Lung (tissue), 11 donors: ENCODE measurements at regions not wholly inside any gene's neighbourhood (a gene's known extent, or its start where the extent isn't known, plus 50 kb on each side); places are given as distances from the start of the nearest gene placed in this dataset.
"Not testable (repeated sequence)": the region's sequence is repeated elsewhere in the genome, so short reads cannot be mapped to it uniquely, and the experiment has no call there.

Experiments used
- ATAC-seq: fragments of 200-7000 bp; cut with Tn5 transposase; one replicate; pipeline ENCODE4 v1.9.1; 2020; ENCODE audit warnings: moderate number of reproducible peaks; ENCODE audit not compliant: insufficient read depth, low FRiP score
- DNase-seq, 3 donors: peaks; one replicate each; pipeline ENCODE4 v3.0.0-alpha.2; 2013 to 2017
- H3K27ac ChIP-seq, 2 donors: one replicate each; pipeline ENCODE4 v1.5.1; 2013; ENCODE audit warnings: mild to moderate bottlenecking in 2 of 2, moderate library complexity in 2 of 2, control low read depth in 1 of 2, inconsistent platforms in 1 of 2, low read depth in 1 of 2, low read length in 1 of 2
- H3K27me3 ChIP-seq, 3 donors: one replicate each; pipeline ENCODE4 v1.5.1; 2013; ENCODE audit warnings: low read length in 2 of 3; ENCODE audit not compliant: control insufficient read depth in 3 of 3, insufficient read depth in 3 of 3
- H3K36me3 ChIP-seq, 4 donors: one replicate each; pipeline ENCODE4 v1.5.1; 2013; ENCODE audit warnings: low read length in 4 of 4, mild to moderate bottlenecking in 1 of 4, moderate library complexity in 1 of 4; ENCODE audit not compliant: control insufficient read depth in 4 of 4, insufficient read depth in 4 of 4
- H3K4me1 ChIP-seq, 5 donors: one replicate each; pipeline ENCODE4 v1.5.1; 2013; ENCODE audit warnings: low read length in 5 of 5, mild to moderate bottlenecking in 2 of 5, moderate library complexity in 1 of 5; ENCODE audit not compliant: control insufficient read depth in 5 of 5, insufficient read depth in 5 of 5
- H3K4me3 ChIP-seq: one replicate; pipeline ENCODE4 v1.5.1; 2013; ENCODE audit warnings: mild to moderate bottlenecking, control low read depth, moderate library complexity
- H3K9ac ChIP-seq, 2 donors: one replicate each; pipeline ENCODE4 v1.5.1; 2013; ENCODE audit warnings: low read length in 2 of 2, control low read depth in 1 of 2; ENCODE audit not compliant: insufficient read depth in 1 of 2
- H3K9me3 ChIP-seq, 4 donors: one replicate each; pipeline ENCODE4 v1.5.1; 2013; ENCODE audit warnings: low read length in 3 of 4, mild to moderate bottlenecking in 1 of 4, moderate library complexity in 1 of 4; ENCODE audit not compliant: control insufficient read depth in 4 of 4, insufficient read depth in 3 of 4
- WGBS, 2 donors: extraction: QIAGEN DNeasy Blood & Tissue Kit; methylation state at CpG; one replicate each; pipeline ENCODE4 v1.1.7; 2013; 5-methylcytosine and 5-hydroxymethylcytosine counted together
- TF ChIP-seq, protein P1 (sequence below): IDR thresholded peaks from 2 replicates; pipeline ENCODE4 v1.5.1; 2012; ENCODE audit warnings: mild to moderate bottlenecking; ENCODE audit errors: control extremely low read depth, extremely low read depth
- donor health status: control.
- donor health status: control.
- donor health status: Bipolar disorder and iron deficiency.
- donor health status: healthy.
- donor health status: DM: yes; HTN: yes; CAD: no.

DNA sequence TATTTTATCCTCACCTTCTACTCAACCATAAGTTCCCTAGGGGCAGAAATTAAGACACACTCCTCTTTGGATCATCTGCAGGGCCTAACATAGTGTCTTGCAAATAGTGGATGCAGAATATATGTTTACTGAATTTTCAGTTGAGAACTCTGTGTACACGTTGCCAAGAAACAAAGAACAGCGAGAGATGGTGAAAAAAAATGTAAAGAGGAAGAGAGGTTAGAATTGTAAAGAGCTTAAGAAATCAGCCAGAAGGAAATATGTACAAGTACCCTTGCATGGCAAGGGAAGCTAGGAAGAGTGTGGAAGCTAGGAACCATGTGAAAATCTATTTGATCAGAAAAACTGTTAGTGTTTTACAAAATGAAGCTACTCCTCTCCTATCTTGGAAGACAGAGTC is 431.0 kb downstream of the SMARCA1 start:
- peaks cover 0 to 5% (median 0%) of the 10 kb centered on the region in 5 donors for H3K4me1 ChIP-seq
- TF ChIP-seq, protein P1, sequence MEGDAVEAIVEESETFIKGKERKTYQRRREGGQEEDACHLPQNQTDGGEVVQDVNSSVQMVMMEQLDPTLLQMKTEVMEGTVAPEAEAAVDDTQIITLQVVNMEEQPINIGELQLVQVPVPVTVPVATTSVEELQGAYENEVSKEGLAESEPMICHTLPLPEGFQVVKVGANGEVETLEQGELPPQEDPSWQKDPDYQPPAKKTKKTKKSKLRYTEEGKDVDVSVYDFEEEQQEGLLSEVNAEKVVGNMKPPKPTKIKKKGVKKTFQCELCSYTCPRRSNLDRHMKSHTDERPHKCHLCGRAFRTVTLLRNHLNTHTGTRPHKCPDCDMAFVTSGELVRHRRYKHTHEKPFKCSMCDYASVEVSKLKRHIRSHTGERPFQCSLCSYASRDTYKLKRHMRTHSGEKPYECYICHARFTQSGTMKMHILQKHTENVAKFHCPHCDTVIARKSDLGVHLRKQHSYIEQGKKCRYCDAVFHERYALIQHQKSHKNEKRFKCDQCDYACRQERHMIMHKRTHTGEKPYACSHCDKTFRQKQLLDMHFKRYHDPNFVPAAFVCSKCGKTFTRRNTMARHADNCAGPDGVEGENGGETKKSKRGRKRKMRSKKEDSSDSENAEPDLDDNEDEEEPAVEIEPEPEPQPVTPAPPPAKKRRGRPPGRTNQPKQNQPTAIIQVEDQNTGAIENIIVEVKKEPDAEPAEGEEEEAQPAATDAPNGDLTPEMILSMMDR, result no peak
- H3K9ac ChIP-seq, result no peak overlapping the region
- no peak overlapping the region for H3K4me3 ChIP-seq
- no peaks in the 10 kb centered on the region for H3K27me3 ChIP-seq
- no peaks in the 10 kb centered on the region for H3K36me3 ChIP-seq
- no peak overlapping the region for H3K27ac ChIP-seq
- ATAC-seq (no peak), DNase-seq (peak in 2 of 3 donors; percentile 13 to 27)
- no peaks in the 10 kb centered on the region for H3K9me3 ChIP-seq
- WGBS, 2 donors, result 32 to 33% methylated on average over 2 of the region's 2 CpGs

DNA sequence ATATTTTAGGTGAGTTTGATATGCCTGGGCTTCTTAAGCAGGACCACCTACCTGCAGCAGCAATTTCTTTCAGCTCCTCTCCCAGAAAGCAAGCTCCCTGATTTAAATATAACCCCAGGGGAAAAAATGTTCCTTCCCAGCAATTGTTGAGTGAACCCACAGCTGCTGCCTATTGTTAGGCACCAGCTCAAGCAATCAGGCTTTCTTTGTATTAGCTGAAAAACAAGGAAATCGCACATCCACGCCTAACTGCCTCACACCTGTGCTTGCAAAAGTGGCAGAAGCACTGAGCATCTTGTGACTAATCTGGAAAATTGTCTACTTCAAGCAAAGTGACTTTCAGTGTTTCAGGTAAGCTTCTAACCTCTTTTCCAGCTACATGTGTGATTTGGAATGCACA is 432.2 kb downstream of the SMARCA1 start:
- Histone ChIP-seq H3K27ac (no peak overlapping the region), H3K36me3 (no peaks in the 10 kb centered on the region), H3K9ac (no peak overlapping the region), H3K9me3 (peaks cover 0 to 2% (median 0%) of the 10 kb centered on the region in 4 donors), H3K4me3 (no peak overlapping the region), H3K4me1 (peaks cover 0 to 5% (median 0%) of the 10 kb centered on the region in 5 donors), H3K27me3 (peaks cover 0 to 3% (median 0%) of the 10 kb centered on the region in 3 donors)
- 42 to 68% methylated on average over 2 of the region's 2 CpGs for WGBS, 2 donors
- TF ChIP-seq, protein P1, result no peak
- DNase-seq, result no peak
- no peak for ATAC-seq

DNA sequence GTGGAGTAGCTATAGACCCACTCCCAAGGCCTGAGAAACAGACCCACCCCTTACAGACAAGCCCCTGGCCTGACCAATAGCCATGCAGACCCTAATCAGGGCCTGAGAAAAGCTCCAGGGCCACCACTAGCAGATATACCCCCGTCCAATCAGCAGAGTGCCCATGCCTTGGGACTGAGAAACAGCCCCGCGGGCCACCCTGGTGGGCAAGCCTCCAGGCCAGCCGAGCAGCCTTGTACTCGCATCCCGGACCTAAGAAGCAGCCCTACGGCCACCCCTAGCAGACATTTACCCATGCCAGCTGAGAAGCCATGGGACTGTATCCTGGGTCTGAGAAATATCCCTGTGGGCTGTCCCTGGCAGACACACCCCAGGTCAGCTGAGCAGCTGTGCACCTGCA is 436.5 kb downstream of the SMARCA1 start:
- 84 to 98% methylated on average over 6 to 7 of the region's 7 CpGs for WGBS, 2 donors
- H3K27me3 ChIP-seq, result peaks cover 0 to 3% (median 0%) of the 10 kb centered on the region in 3 donors
- no peaks in the 10 kb centered on the region for H3K36me3 ChIP-seq
- peaks cover 0 to 4% (median 0%) of the 10 kb centered on the region in 4 donors for H3K9me3 ChIP-seq
- H3K27ac ChIP-seq, result no peak overlapping the region
- H3K9ac ChIP-seq, result no peak overlapping the region
- DNase-seq (no peak), ATAC-seq (no peak)
- TF ChIP-seq, protein P1, result no peak
- no peak overlapping the region for H3K4me3 ChIP-seq
- peaks cover 0 to 1% (median 0%) of the 10 kb centered on the region in 5 donors for H3K4me1 ChIP-seq

DNA sequence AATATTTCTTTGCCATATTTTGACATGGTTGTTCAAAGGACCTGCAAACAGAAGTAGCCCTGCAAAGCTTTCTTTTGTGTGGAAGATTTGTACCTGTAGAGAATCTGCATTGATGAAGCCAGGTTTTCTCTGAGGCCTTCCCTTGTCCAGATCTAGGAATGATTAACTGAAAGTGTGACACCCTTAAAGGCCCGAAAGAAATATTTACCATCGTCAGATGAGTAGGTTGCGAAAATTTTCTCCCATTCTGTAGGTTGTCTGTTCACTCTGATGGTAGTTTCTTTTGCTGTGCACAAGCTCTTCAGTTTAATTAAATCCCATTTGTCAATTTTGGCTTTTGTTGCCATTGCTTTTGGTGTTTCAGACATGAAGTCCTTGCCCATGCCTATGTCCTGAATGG is 439.0 kb downstream of the SMARCA1 start:
- not testable (repeated sequence) for H3K4me1 ChIP-seq, H3K36me3 ChIP-seq, H3K4me3 ChIP-seq, ATAC-seq, H3K27me3 ChIP-seq, H3K27ac ChIP-seq, H3K9me3 ChIP-seq, DNase-seq, H3K9ac ChIP-seq
- WGBS, 2 donors, result 93 to 94% methylated on average over 3 of the region's 3 CpGs
